ENCODE measurements at regions not wholly inside any gene's neighbourhood (a gene's known extent, or its start where the extent isn't known, plus 50 kb on each side); places are given as distances from the start of the nearest gene placed in this dataset.

GRCh38 chr12:93302331-93303229 is 75.1 kb upstream of the NUDT4 start:
- no peaks in the 10 kb centered on the region for H3K27me3 ChIP-seq (replicated peaks; ENCODE audit: control insufficient read depth, insufficient read depth, low read length)
- H3K36me3 ChIP-seq (ENCODE audit: control insufficient read depth, insufficient read depth, low read length, severe bottlenecking) = no peaks in the 10 kb centered on the region
- H3K9me3 ChIP-seq (ENCODE audit: control insufficient read depth, low read length) = peaks cover 11% of the 10 kb centered on the region
- DNase-seq (ENCODE audit: low read depth) = peak; percentile 81
- no peak overlapping the region for H3K9ac ChIP-seq (ENCODE audit: low read length)
- H3K4me1 ChIP-seq (ENCODE audit: control insufficient read depth, insufficient read depth, low read length) = peaks cover 25% of the 10 kb centered on the region
- H3K4me3 ChIP-seq (ENCODE audit: low read length) = peak overlapping the region; percentile 17

GRCh38 chr12:93306636-93307035 is 71.1 kb upstream of the NUDT4 start:
- H3K9me3 ChIP-seq (ENCODE audit: control insufficient read depth, low read length) = peaks cover 11% of the 10 kb centered on the region
- H3K27me3 ChIP-seq (replicated peaks; ENCODE audit: control insufficient read depth, insufficient read depth, low read length) = no peaks in the 10 kb centered on the region
- no peaks in the 10 kb centered on the region for H3K36me3 ChIP-seq (ENCODE audit: control insufficient read depth, insufficient read depth, low read length, severe bottlenecking)
- H3K4me3 ChIP-seq (ENCODE audit: low read length) = no peak overlapping the region
- no peak for DNase-seq (ENCODE audit: low read depth)
- H3K4me1 ChIP-seq (ENCODE audit: control insufficient read depth, insufficient read depth, low read length) = peaks cover 15% of the 10 kb centered on the region
- no peak overlapping the region for H3K9ac ChIP-seq (ENCODE audit: low read length)

- Histone ChIP-seq H3K36me3 (ENCODE audit: control insufficient read depth, insufficient read depth, low read length, severe bottlenecking) (no peaks in the 10 kb centered on the region), H3K4me1 (ENCODE audit: control insufficient read depth, insufficient read depth, low read length) (peaks cover 3% of the 10 kb centered on the region), H3K4me3 (ENCODE audit: low read length) (no peak overlapping the region), H3K9me3 (ENCODE audit: control insufficient read depth, low read length) (peaks cover 11% of the 10 kb centered on the region), H3K9ac (ENCODE audit: low read length) (no peak overlapping the region), H3K27me3 (replicated peaks; ENCODE audit: control insufficient read depth, insufficient read depth, low read length) (no peaks in the 10 kb centered on the region)
- DNase-seq (ENCODE audit: low read depth) = no peak
Measured at GRCh38 chr12:93308281-93308680, 69.4 kb upstream of the NUDT4 start.

- H3K9ac ChIP-seq (ENCODE audit: low read length) = no peak overlapping the region
- no peaks in the 10 kb centered on the region for H3K36me3 ChIP-seq (ENCODE audit: control insufficient read depth, insufficient read depth, low read length, severe bottlenecking)
- peak; percentile 17 for DNase-seq (ENCODE audit: low read depth)
- H3K4me3 ChIP-seq (ENCODE audit: low read length) = no peak overlapping the region
- no peaks in the 10 kb centered on the region for H3K9me3 ChIP-seq (ENCODE audit: control insufficient read depth, low read length)
- H3K27me3 ChIP-seq (replicated peaks; ENCODE audit: control insufficient read depth, insufficient read depth, low read length) = no peaks in the 10 kb centered on the region
- H3K4me1 ChIP-seq (ENCODE audit: control insufficient read depth, insufficient read depth, low read length) = no peaks in the 10 kb centered on the region
Measured at GRCh38 chr12:93311827-93312226, 65.9 kb upstream of the NUDT4 start.

GRCh38 chr12:93314177-93314497 is 63.6 kb upstream of the NUDT4 start:
- Histone ChIP-seq H3K4me3 (ENCODE audit: low read length) (no peak overlapping the region), H3K4me1 (ENCODE audit: control insufficient read depth, insufficient read depth, low read length) (peaks cover 3% of the 10 kb centered on the region), H3K27me3 (replicated peaks; ENCODE audit: control insufficient read depth, insufficient read depth, low read length) (no peaks in the 10 kb centered on the region), H3K36me3 (ENCODE audit: control insufficient read depth, insufficient read depth, low read length, severe bottlenecking) (no peaks in the 10 kb centered on the region), H3K9me3 (ENCODE audit: control insufficient read depth, low read length) (no peaks in the 10 kb centered on the region), H3K9ac (ENCODE audit: low read length) (no peak overlapping the region)
- DNase-seq (ENCODE audit: low read depth) = no peak

- no peak for DNase-seq (ENCODE audit: low read depth)
Measured at GRCh38 chr12:93315385-93315906, 62.3 kb upstream of the NUDT4 start.

GRCh38 chr12:93315907-93316622 is 61.7 kb upstream of the NUDT4 start:
- Histone ChIP-seq H3K27me3 (replicated peaks; ENCODE audit: control insufficient read depth, insufficient read depth, low read length) (no peaks in the 10 kb centered on the region), H3K4me3 (ENCODE audit: low read length) (no peak overlapping the region), H3K9ac (ENCODE audit: low read length) (no peak overlapping the region), H3K9me3 (ENCODE audit: control insufficient read depth, low read length) (no peaks in the 10 kb centered on the region), H3K4me1 (ENCODE audit: control insufficient read depth, insufficient read depth, low read length) (peaks cover 14% of the 10 kb centered on the region), H3K36me3 (ENCODE audit: control insufficient read depth, insufficient read depth, low read length, severe bottlenecking) (no peaks in the 10 kb centered on the region)
- DNase-seq (ENCODE audit: low read depth) = no peak

More at GRCh38 chr12:93315385-93315906, 62.3 kb upstream of the NUDT4 start:
- Histone ChIP-seq H3K4me3 (ENCODE audit: low read length) (no peak overlapping the region), H3K9me3 (ENCODE audit: control insufficient read depth, low read length) (no peaks in the 10 kb centered on the region), H3K4me1 (ENCODE audit: control insufficient read depth, insufficient read depth, low read length) (peaks cover 14% of the 10 kb centered on the region), H3K9ac (ENCODE audit: low read length) (no peak overlapping the region), H3K27me3 (replicated peaks; ENCODE audit: control insufficient read depth, insufficient read depth, low read length) (no peaks in the 10 kb centered on the region), H3K36me3 (ENCODE audit: control insufficient read depth, insufficient read depth, low read length, severe bottlenecking) (no peaks in the 10 kb centered on the region)

- DNase-seq (ENCODE audit: low read depth) = no peak
- Histone ChIP-seq H3K27me3 (replicated peaks; ENCODE audit: control insufficient read depth, insufficient read depth, low read length) (no peaks in the 10 kb centered on the region), H3K9me3 (ENCODE audit: control insufficient read depth, low read length) (no peaks in the 10 kb centered on the region), H3K9ac (ENCODE audit: low read length) (no peak overlapping the region), H3K4me3 (ENCODE audit: low read length) (no peak overlapping the region), H3K36me3 (ENCODE audit: control insufficient read depth, insufficient read depth, low read length, severe bottlenecking) (no peaks in the 10 kb centered on the region), H3K4me1 (ENCODE audit: control insufficient read depth, insufficient read depth, low read length) (peaks cover 14% of the 10 kb centered on the region)
Measured at GRCh38 chr12:93316623-93316971, 61.1 kb upstream of the NUDT4 start.

- Histone ChIP-seq H3K4me1 (ENCODE audit: control insufficient read depth, insufficient read depth, low read length) (peaks cover 14% of the 10 kb centered on the region), H3K36me3 (ENCODE audit: control insufficient read depth, insufficient read depth, low read length, severe bottlenecking) (no peaks in the 10 kb centered on the region), H3K9ac (ENCODE audit: low read length) (no peak overlapping the region), H3K27me3 (replicated peaks; ENCODE audit: control insufficient read depth, insufficient read depth, low read length) (no peaks in the 10 kb centered on the region), H3K4me3 (ENCODE audit: low read length) (no peak overlapping the region), H3K9me3 (ENCODE audit: control insufficient read depth, low read length) (no peaks in the 10 kb centered on the region)
- DNase-seq (ENCODE audit: low read depth) = no peak
Measured at GRCh38 chr12:93317227-93317626, 60.5 kb upstream of the NUDT4 start.

- Histone ChIP-seq H3K9me3 (ENCODE audit: control insufficient read depth, low read length) (no peaks in the 10 kb centered on the region), H3K4me3 (ENCODE audit: low read length) (no peak overlapping the region), H3K27me3 (replicated peaks; ENCODE audit: control insufficient read depth, insufficient read depth, low read length) (no peaks in the 10 kb centered on the region), H3K9ac (ENCODE audit: low read length) (no peak overlapping the region), H3K4me1 (ENCODE audit: control insufficient read depth, insufficient read depth, low read length) (peaks cover 14% of the 10 kb centered on the region), H3K36me3 (ENCODE audit: control insufficient read depth, insufficient read depth, low read length, severe bottlenecking) (no peaks in the 10 kb centered on the region)
- peak; percentile 43 for DNase-seq (ENCODE audit: low read depth)
Measured at GRCh38 chr12:93318720-93319522, 58.8 kb upstream of the NUDT4 start.

GRCh38 chr12:93319523-93320050 is 58.1 kb upstream of the NUDT4 start:
- H3K9me3 ChIP-seq (ENCODE audit: control insufficient read depth, low read length) = no peaks in the 10 kb centered on the region
- no peaks in the 10 kb centered on the region for H3K36me3 ChIP-seq (ENCODE audit: control insufficient read depth, insufficient read depth, low read length, severe bottlenecking)
- H3K4me1 ChIP-seq (ENCODE audit: control insufficient read depth, insufficient read depth, low read length) = peaks cover 14% of the 10 kb centered on the region
- DNase-seq (ENCODE audit: low read depth) = peak; percentile 11
- no peaks in the 10 kb centered on the region for H3K27me3 ChIP-seq (replicated peaks; ENCODE audit: control insufficient read depth, insufficient read depth, low read length)
- peak overlapping the region; percentile 34 for H3K9ac ChIP-seq (ENCODE audit: low read length)
- peak overlapping the region; percentile 36 for H3K4me3 ChIP-seq (ENCODE audit: low read length)
